HG03064 (cell line): ENCODE measurements at regions not wholly inside any gene's neighbourhood (a gene's known extent, or its start where the extent isn't known, plus 50 kb on each side); places are given as distances from the start of the nearest gene placed in this dataset.
"Not testable (repeated sequence)": the region's sequence is repeated elsewhere in the genome, so short reads cannot be mapped to it uniquely, and the experiment has no call there.

Source experiments
- ATAC-seq: cut with Tn5 transposase; IDR thresholded peaks from one replicate; pipeline ENCODE4 v1.9.1; 2021; ENCODE audit warnings: low read depth; ENCODE audit not compliant: unreplicated experiment

DNA sequence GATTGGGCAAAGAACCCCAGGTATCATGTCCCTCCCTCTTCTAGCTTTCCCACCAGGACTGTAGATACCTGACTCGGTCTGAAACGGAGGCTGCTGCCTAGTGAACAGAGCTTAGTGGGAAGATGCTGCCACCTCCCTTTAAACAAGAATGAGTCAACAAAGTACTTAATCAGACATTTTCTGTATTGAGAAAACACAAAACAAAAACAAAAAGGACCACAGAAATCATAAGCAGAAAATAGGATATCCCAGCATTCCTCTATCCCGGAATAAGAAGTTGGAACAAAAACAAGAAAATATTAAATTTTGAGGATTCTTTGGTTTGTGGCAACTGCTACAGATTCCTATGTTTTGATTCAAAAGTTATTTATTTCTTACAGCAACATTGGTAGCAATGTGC, 51.7 kb upstream of the COL8A1 start:
- ATAC-seq, result no peak

DNA sequence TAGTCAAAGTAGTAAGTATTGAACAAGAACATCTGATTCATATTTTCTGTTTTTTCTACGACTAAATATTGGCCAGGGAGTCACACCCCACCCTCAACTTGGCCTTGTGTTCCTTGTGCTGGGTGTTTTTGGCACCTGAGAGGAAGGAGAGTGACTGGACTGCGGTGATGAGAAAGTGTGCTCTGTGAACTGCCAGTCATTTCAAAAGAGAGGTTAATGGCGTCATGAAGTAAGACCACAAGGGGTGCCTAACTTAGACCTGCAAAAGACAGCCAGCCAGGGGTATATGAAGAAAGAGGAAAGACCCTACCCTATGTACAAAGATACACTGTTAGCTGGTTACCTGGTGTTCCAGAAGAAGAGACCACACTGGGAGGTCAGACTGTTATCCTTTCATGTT, 58.4 kb upstream of the COL8A1 start:
- ATAC-seq, result no peak

DNA sequence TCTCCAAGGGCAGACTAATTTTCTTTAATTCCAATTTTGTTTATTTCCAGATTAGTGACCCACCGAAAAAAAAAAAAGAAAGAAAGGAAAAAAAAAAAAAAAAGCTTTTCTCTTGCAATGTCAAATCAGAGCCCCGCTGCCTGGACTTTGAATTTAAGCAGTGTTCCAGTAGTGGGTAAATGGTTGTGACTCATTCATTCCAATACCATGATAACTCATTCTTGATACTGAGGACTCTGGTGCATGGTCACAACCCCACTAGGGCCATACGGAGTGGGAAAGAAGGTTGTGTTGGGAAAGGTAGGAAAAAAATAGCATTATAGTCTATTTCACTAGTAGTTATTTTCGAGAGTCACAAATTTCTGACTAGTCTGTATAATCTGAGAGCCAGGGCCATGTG, 59.1 kb upstream of the COL8A1 start:
- no peak for ATAC-seq

DNA sequence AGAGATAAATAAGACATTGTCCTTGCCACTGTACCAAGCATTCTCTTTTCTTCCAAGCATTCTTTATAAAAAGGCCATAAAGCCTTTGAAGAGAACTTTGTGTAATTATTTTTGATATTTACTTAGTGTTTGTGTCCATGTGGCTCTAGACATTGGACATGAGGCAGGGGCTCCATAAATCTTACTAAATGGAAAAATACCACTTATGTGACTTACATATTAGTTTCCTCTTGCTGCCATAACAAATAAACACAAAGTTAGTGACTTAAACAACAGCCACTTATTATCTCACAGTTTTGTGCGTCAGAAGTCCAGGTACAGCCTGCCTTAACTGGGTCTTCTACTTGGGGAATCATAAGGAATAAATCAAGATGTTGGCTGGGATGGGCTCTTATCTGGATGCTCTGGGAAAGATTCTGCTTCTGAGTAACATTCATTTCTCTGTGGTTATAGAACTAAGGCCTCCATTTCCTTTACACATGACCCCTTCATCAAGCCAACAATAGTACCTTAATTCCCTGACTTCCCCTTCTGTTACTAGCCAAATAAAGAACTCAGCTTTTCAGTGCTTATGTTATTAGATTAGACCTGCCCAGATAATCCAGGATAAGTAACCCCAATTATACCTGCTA, 59.9 kb upstream of the COL8A1 start:
- no peak for ATAC-seq

DNA sequence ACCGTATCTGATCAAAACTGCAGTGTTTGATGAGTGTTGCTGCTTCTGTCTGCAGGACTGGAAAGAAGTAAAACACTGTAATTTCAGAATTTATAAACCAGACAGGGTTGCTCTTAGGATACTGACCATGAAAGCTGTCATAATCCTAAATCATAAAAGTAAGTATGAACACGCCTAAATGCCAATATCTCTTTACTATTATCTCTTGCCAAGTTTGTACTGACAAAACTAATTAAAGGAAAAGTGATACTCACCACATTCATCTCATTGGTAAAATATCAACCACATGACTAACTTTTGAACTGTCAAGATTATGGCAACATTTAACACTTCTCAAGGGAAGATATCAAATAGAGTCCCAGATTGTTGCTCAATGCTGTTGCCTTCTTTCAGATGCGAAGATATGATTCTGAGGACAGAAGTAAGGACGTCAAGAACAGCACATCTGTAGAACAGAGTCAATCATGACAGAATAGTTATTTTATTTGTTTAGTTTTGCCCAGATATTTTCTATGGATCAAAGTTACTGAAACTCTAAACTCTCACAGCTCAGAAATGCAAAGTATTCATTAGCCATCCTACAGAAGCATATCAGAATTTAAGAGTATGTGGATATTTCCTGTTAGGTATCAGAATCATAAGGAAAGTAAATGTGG, 61.4 kb upstream of the COL8A1 start:
- ATAC-seq, result no peak

DNA sequence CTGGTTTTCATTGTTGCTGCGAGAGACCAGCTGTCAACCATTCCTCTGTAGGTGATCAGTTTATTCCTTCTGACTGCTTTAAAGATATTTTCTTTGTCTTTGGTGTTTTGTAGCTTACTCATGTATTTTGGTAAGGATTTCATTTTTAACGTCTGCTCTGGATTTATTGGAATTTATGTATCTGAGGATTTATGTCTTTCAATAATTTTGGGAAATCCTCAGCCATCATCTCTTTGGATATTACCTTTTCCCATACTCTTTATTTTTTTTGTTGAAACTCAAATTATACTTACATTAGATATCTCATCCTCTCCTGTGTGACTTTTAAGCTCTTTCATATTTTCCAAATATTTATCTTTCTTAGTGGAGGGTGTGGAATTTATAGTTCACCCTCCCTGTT, 62.7 kb upstream of the COL8A1 start:
- no peak for ATAC-seq

DNA sequence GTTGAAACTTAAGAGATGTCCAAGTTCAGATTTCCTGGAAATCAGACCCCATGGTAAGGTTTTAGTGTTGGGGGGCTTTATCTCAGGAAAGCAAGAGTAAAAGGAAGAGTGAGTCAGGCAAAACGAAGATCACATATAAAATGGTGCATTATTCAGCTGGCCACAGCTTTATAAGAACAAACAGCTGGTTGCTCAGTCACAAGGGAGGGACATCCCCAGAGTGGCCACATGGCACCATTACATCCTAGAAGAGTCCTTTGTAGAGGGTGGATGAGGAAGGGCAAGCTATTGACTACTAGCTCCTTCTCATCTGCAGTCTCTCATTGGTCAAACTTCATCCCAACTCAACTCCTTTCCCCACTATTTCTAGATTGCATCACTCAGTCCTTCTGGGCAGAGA, 68.3 kb upstream of the COL8A1 start:
- no peak for ATAC-seq

DNA sequence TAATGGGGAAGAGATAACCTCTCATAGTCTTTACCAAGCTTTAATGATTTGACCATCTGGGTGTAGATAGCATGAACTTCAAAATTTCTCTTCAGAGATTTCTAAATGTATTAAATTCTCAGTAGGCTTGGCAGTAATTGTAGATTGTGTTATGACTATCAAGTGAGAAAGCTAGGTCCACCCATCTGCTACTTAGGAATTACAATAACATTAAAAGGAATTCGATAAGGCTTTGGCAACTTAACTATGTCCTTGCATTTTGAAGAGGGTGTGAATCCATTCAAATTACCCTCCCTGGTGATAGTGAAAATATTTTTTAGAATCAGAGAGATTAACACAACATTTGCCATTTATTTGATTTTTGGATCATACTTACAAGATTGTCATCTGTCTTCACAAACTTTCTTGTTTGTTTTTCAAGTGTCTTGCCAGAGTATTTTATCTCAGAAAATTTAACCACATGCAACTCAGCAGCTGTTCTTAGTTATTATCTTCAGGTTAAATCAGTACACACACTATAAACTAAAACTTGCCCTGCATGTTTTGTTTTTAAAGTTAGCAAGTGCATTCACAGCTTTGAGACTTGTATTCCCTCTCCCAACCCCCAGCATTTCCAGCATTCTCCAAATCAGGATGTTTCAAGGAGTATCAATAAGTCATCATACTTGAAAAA, 69.6 kb upstream of the COL8A1 start:
- ATAC-seq, result no peak

DNA sequence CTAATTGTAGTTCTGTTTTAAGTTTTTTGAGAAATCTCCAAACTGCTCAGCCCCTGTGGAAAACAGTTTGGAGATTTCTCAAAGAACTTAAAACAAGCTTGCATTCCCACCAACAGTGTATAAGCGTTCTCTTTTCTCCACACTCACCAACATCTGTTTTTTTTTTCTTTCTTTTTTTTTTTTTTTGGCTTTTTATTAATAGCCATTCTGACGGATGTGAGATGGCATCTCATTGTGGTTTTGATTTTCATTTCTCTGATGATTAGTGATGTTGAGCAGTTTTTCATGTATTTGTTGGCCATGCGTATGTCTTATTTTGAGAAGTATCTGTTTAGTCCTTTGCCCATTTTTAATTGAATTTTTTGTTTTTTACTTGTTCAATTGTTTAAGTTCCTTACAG, 73.1 kb upstream of the COL8A1 start:
- no peak for ATAC-seq

DNA sequence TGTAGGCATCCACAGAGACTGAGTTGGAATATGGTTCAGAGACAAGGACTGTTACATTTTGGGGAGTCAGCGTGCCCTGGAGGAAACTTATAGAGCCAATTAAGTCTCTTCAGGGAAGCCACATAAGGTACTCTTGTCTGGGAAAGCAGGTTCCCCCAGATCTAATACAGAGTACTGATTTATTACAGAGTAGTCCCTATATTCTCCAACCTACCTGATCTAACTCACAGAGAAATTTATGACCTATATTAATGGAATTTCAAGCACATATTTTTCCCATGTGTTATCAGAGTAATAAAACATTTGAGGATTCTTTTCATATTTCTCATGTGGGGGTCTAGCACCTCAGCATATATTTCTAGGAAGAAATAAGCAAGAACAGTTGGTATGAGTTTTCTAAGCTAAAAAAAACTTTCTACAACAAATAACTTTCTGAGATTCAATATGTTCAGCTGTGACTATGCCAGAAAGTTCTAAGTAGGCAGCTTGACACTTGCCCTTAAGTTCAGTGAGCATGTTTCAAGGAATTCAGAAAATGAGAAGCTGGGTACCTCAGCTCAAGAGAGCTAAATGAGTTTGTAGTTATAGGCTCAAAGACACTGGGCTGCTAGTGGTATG, 75.3 kb upstream of the COL8A1 start:
- ATAC-seq, result no peak

DNA sequence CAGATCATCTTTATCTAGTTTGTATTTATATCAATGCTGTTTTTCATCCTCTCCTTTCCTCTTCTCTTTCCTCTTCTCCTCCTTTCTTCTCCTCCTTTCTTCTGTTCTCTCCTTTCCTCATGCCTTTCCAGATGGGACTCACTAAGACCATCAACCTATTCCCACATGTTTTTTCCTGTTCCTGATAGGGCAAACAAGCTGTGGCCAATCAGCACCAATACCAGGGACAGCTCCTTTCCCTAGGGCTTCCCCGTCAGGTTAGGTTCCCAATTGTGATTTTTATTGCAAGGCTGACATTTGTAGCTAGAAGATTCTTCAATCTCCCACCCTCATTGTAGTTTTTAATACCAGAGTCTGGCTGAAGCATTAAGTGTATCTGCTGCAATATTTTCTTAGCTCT, 76.3 kb upstream of the COL8A1 start:
- ATAC-seq, result no peak

DNA sequence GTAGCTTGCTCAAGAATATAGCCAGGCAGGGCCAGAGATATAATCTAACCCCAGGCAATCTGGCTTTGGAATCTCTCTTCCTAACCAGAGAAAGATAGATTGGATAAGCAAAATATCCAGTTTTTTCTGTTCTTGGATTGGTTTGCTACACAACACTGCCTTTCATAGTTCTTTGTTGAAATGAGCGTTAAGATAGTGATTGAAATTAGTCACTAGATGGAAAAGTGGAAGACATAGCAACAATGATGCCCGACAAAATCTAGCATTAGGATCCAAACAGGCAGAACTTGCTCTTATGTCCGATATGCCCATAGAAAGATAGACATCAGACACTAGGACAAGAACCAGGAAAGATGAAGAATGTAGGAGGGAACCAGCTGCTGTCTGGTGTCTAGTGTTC, 77.3 kb upstream of the COL8A1 start:
- ATAC-seq, result no peak

DNA sequence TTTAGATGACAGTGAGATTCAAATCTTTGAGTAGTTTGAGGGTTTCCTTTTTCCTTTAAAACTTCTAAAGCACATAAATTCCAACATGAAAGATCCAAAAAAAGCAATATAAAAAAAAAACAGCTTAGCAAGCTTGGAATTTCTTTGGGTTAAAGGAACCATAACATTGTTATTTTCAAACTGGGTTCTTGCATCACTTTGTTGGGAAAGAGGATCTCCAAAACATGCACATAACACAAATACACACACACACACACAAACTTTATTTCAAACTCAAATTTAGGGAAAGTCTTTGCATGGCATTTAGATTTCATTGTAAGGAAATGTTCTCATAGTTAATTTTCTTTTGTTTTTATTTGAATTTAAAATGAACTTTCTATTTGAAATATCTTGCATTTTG, 79.2 kb upstream of the COL8A1 start:
- no peak for ATAC-seq

DNA sequence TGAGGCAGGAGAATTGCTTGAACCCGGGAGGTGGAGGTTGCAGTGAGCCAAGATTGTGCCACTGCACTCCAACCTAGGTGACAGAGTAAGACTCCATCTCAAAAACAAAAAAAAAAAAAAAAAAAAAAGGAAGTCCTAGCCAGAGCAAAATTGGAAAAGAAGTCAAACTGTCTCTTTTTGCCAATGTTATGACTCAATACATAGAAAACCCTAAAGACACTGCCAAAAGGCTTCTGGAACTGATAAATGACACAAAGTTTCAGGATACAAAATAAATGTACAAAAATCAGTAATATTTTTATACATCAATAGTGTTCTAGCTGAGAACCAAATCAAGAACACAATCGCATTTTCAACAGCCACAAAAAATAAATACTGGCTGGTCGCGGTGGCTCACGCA, 82.5 kb upstream of the COL8A1 start:
- not testable (repeated sequence) for ATAC-seq

DNA sequence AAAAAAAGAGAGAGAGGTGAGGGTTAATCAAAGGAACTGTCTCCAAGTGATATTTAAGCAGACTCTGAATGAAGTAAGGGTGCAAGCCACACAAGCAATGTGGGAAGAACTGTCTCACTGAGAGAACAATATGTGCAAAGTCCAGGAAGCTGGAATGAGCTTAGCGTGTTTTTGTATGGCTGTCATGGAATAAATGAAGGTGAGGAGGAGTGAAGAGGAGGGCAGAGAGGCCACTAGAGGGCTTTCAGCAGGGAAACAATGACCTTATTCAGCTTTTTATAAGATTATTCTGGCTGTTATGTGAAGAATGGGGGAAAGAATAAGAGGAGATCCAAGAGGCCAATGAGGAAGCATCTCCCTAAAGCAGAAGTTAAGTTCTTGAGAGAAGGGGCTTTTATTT, 86.9 kb upstream of the COL8A1 start:
- no peak for ATAC-seq

DNA sequence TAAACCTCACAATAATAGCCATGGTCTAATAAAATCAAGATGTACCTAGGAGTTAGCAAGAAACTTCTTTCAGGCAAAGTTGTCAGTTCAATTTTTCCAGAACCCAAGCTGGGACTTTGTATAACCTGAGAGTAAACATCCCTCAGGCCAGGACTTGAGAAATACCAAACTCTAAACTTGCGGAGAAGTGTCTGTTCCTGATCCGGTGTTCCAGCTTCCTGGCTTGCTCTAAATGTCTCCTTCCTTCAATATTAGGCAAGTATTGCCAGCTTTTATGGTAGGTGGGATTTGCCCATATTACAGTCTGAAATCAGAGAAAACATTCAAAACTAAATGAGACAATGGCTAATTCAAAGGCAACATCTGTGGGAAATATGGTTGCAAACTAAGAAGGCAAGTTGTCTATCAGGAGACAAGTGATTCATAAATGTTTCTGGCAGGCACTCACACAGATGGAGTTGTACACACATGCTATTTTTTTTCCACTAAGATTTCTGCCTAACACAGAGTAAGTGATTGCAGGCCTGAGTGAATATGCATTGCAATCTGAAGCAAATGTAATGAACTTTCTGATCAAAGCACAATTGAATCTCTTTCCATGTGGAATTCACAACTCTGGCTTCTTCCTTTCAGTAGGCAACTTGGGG, 88.3 kb upstream of the COL8A1 start:
- ATAC-seq, result no peak

DNA sequence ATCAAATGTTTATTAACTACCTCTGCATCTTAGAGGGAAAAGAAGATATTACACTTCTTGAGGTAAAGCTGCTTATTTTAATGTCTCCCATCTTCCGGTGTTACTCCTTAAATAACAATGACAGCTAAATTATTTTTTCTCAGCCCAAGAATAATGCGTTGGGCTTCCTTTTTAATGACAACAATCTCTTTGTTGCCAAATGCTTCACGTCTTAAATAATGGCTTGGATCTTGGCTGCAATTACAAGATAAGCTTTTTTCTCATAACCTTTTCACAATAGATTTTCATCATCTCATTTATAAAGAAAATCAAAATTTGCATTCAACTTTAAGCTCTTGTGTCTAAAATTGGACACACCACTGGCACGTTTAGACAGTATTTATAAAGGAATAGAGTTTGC, 89.2 kb upstream of the COL8A1 start:
- ATAC-seq, result no peak

DNA sequence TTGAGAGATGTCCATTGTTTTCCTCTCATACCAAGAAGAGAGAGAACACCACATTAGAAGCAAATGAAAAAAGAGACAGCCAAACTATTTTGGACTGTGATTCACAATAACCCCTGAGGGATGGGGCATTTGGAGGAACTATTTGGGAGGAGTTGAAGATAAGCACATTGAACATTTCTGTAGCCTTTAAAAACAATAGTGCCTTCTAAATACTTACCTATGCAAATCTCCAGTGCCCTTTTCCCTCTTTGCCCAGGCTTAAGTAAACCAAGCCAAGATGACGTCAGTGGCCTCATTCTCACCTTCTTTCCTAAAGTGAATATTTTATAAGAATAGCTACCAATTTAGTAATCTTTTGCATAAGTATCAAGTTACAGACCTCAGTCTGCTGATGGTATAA, 89.7 kb upstream of the COL8A1 start:
- no peak for ATAC-seq

DNA sequence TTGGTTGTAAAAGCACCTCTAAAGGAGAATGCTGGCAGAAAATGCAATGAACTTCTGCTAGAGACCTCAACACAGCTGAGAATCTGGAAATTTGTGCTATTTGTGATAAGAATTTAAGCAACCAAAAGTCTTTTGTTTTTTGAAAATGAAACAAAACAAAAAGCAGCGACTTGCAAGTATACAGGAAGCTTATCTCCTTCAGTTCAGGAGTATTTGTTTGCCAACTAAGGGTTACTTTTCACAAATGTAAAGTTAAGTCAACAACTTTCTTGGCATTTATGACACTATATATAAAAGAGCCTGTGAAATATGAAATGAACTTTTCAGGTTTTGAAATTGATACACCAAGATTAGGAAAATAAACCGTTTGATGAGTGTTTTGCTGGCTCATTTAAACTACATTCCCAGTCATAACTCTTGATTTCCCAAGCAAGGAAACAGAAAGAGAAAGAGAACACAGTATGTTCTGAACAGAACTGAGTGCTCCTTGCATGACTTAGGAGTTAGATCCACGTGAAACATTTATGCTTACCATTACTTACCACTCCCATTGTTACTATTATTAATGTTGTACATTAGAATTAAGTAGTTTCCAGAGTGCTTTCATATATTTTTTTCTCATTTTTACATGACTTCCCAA, 92.3 kb upstream of the COL8A1 start:
- ATAC-seq, result no peak

DNA sequence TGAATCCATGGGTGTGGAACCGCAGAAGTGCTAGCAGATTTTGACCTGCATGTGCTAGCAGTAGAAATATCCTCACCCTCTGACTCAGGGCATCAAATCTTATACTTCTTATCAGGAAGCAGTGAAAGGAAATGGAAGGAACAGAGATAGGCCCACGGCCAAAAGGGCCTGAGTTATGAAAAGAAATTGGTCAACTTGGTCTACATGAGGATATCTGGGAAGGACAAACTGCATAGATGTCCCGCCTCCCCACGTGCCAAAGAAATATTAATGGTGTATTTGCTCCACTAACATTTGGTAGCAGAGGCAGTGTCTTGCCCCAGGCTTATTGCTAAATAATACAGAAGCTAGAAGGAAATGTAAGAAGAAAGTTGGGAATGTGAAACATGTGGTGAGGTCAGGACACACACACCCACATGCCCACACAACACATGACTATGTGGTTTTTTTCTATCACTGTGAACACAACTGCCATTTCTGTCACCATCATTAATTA, 93.6 kb upstream of the COL8A1 start:
- ATAC-seq, result no peak

DNA sequence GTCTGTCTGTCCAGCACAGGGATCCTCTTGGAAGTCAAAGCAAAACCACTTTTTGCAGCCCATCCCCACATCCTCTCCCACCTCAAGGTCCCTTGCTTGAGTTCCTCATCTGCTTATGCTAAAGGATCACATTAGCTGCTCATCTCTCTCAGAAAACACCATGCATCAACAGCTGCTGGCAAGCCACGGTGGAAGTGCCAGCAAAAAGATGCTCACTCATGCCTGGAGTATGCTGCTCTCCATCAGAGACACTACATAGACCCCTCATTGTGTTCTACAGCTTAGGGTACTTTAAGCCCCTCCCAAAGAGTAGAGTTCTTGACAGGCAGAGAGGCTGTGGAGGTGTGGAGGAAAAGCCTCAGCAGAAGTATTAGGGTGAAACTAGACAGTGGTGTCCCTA, 94.6 kb upstream of the COL8A1 start:
- no peak for ATAC-seq
